H1 (cell line): ENCODE measurements at regions not wholly inside any gene's neighbourhood (a gene's known extent, or its start where the extent isn't known, plus 50 kb on each side); places are given as distances from the start of the nearest gene placed in this dataset.

Source experiments
- CTCF ChIP-seq, 3 experiments: IDR thresholded peaks; 1 replicate in 2 of 3; 2 replicates in 1 of 3; pipeline versions ENCODE4 v1.5.1 to v1.6.1; 2011; ENCODE audit warnings: low read length in 3 of 3, mild to moderate bottlenecking in 3 of 3, inconsistent platforms in 2 of 3, low read depth in 1 of 3, moderate library complexity in 1 of 3; ENCODE audit not compliant: insufficient read depth in 1 of 3; ENCODE audit errors: control extremely low read depth in 1 of 3
- EZH2 ChIP-seq: fragments of 200-600 bp; sonication (generic); IDR thresholded peaks from 2 replicates; pipeline ENCODE4 v1.7.1; 2012; ENCODE audit warnings: low read depth, mild to moderate bottlenecking, moderate library complexity, low read length, inconsistent platforms; ENCODE audit not compliant: severe bottlenecking
- HDAC6 ChIP-seq: IDR thresholded peaks from one replicate; pipeline ENCODE4 v1.7.1; 2012; ENCODE audit warnings: low read depth, mild to moderate bottlenecking, inconsistent platforms, low read length, moderate library complexity
- MAX ChIP-seq: IDR thresholded peaks from 2 replicates; pipeline ENCODE4 v1.6.1; 2012; ENCODE audit warnings: inconsistent platforms
- POLR2A ChIP-seq, 2 experiments: IDR thresholded peaks; 1 replicate in 1 of 2; 2 replicates in 1 of 2; pipeline ENCODE4 v1.6.1; 2011; ENCODE audit warnings: low read depth in 2 of 2, low read length in 2 of 2, mild to moderate bottlenecking in 2 of 2; ENCODE audit errors: control extremely low read depth in 1 of 2
- POLR2AphosphoS5 ChIP-seq: IDR thresholded peaks from 2 replicates; pipeline ENCODE4 v1.6.1; 2011; ENCODE audit warnings: low read depth, low read length
- RFX5 ChIP-seq: IDR thresholded peaks from 2 replicates; pipeline ENCODE4 v1.6.1; 2011; ENCODE audit warnings: low read depth, low read length, improper control_type of control experiment, borderline replicate concordance
- RNF2 ChIP-seq: fragments of 200-900, 300-1000 bp; sonication (generic); IDR thresholded peaks from 2 replicates; pipeline ENCODE4 v1.7.1; 2016; ENCODE audit warnings: borderline replicate concordance, low read depth, mild to moderate bottlenecking, antibody characterized with exemption, low read length; ENCODE audit not compliant: poor library complexity, severe bottlenecking; ENCODE audit errors: missing control alignments
- SP1 ChIP-seq: IDR thresholded peaks from 2 replicates; pipeline ENCODE4 v1.6.1; 2011; ENCODE audit warnings: low read depth, low read length

DNA sequence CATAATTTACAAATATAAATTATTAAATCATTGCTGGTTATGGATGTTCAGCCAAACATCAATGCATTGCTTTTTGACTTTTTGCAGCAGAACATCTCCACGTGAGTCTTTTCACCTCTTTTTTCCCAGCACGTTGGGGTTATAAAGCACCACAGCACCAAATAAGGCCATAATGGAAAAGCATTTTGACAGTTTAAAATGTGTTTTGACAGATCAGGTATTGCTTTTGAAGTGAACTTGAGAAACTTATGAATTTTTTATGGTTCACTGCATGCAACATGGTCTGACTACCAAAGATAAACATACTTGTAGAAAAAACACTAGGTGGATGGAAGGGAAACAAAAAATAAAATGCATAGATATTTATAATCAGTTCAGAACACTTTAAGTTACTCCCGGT is 622.4 kb downstream of the HTR1B start:
- TF ChIP-seq RNF2 = no peak
- no peak for TF ChIP-seq EZH2
- no peak for TF ChIP-seq HDAC6
- TF ChIP-seq CTCF (IDR thresholded peaks at IDR 0.05; ENCODE audit: control extremely low read depth in 1 of 3, insufficient read depth in 1 of 3, low read depth in 1 of 3, low read length in 3 of 3) = no peak
- TF ChIP-seq POLR2AphosphoS5 = no peak
- TF ChIP-seq SP1 = no peak
- TF ChIP-seq MAX = no peak
- TF ChIP-seq POLR2A (IDR thresholded peaks at IDR 0.05; ENCODE audit: control extremely low read depth in 1 of 2, low read depth in 2 of 2, low read length in 2 of 2) = no peak
- no peak for TF ChIP-seq RFX5
